ENCODE measurements at regions not wholly inside any gene's neighbourhood (a gene's known extent, or its start where the extent isn't known, plus 50 kb on each side); places are given as distances from the start of the nearest gene placed in this dataset.
A peak's percentile ranks its signal among the peaks of the same experiment; 100 is the strongest.

DNA sequence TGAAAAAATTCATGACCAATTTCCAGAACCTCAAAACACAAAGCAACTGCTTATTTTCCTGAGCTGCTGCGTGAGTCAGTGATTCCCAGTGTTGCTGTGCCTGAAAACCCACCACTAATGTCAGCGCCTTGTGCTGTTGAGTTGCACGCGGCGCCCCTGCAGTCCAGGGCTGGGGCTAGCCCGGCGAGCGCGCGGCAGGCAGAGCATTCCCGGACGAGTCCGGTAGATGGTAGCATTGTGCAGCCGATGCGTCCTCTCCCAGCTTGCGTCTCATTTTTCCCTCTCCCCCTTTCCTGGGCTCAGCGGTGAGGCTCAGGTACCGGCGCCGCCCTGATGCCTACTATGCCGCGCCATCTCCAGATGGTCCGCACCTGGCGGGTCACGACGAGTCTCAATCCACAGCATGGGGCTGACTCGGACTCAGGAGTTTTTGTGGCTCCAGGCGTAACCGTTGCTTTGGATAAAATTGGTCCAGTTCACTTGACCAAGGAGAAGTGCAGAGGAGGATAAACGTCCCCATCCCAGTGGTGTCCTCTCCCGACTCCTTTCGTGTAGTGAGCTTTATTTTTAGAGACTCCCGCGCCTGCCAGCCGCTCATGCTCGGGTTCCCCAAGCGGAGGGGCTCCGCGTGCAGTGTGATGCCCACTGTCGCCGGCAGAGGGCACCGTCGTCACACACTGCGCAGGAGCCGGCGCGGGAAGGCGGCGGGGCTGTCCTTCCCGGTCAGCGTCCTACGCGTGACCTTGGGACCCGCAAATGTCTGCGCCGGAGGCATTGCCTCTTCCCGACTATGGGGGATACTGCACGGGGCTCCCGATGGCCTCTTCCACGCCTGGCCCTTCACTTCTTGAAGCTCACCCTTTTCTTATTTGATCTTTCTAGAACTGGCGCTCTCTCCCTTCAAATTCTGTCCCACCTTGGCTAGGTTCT lies 53.6 kb upstream of the IGFBP7 start:
- 2 to 4% (median 3%) methylated on average over 53 to 61 of the region's 61 CpGs for WGBS, 5 donors
- Histone ChIP-seq H3K36me3 (no peaks in the 10 kb centered on the region), H3K4me3 (peak overlapping the region; percentile 38 to 74 (median 52)), H3K4me1 (peaks cover 3 to 15% (median 13%) of the 10 kb centered on the region in 6 donors), H3K27ac (peak overlapping the region in 6 of 8 donors; percentile 27 to 61 (median 46)), H3K27me3 (replicated peaks in 1 of 7) (peaks cover 0 to 21% (median 0%) of the 10 kb centered on the region in 7 donors), H3K9me3 (peaks cover 0 to 5% (median 0%) of the 10 kb centered on the region in 8 donors)
- intact Hi-C loops (cut with DNase I; ENCODE audit: low total_unique reads), result no loop called here
- TF ChIP-seq POLR2AphosphoS5 (IDR thresholded peaks at IDR 0.05) (peak in 2 of 3 donors; percentile 51 to 69), POLR2A (IDR thresholded peaks at IDR 0.05) (no peak)
- TF ChIP-seq, protein P1, sequence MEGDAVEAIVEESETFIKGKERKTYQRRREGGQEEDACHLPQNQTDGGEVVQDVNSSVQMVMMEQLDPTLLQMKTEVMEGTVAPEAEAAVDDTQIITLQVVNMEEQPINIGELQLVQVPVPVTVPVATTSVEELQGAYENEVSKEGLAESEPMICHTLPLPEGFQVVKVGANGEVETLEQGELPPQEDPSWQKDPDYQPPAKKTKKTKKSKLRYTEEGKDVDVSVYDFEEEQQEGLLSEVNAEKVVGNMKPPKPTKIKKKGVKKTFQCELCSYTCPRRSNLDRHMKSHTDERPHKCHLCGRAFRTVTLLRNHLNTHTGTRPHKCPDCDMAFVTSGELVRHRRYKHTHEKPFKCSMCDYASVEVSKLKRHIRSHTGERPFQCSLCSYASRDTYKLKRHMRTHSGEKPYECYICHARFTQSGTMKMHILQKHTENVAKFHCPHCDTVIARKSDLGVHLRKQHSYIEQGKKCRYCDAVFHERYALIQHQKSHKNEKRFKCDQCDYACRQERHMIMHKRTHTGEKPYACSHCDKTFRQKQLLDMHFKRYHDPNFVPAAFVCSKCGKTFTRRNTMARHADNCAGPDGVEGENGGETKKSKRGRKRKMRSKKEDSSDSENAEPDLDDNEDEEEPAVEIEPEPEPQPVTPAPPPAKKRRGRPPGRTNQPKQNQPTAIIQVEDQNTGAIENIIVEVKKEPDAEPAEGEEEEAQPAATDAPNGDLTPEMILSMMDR (IDR thresholded peaks at IDR 0.05 in 8 of 11, conservative IDR thresholded peaks at IDR 0.05 in 3 of 11), result peak; percentile 70 to 96 (median 91)
- DNase-seq, result peak; percentile 94

DNA sequence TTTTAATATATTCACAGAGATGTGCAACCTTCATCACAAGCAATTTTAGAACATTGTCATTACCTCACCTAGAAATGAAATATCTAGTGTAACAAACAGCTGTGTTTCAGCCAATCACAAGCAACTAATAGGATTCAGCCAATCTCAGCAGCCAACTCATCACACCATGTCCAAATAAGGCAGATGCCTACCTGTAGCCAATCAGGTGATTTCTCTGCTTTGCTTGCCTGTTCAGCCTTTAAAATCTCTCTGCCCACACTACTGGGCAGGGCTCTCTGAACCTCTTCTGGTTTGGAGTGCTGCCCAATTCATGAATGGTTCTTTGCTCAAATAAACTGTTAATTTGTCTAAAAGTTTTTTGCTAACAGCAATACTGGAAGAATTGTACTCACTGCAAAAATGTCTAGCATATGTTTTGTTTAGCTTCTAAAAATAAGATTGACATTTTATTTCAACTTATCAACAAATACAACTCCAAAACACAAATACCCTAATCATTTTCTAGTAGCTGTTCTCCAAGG lies 52.4 kb upstream of the IGFBP7 start:
- Histone ChIP-seq H3K9me3 (peaks cover 0 to 5% (median 0%) of the 10 kb centered on the region in 8 donors), H3K36me3 (no peaks in the 10 kb centered on the region), H3K4me1 (peaks cover 3 to 15% (median 13%) of the 10 kb centered on the region in 6 donors), H3K27ac (no peak overlapping the region), H3K4me3 (no peak overlapping the region), H3K27me3 (replicated peaks in 1 of 7) (peaks cover 0 to 21% (median 0%) of the 10 kb centered on the region in 7 donors)
- intact Hi-C loops (cut with DNase I; ENCODE audit: low total_unique reads), result no loop called here
- DNase-seq, result no peak
- no peak for TF ChIP-seq POLR2AphosphoS5 (IDR thresholded peaks at IDR 0.05)
- TF ChIP-seq, protein P1 (IDR thresholded peaks at IDR 0.05 in 8 of 11, conservative IDR thresholded peaks at IDR 0.05 in 3 of 11), result no peak
- no peak for TF ChIP-seq POLR2A (IDR thresholded peaks at IDR 0.05)

Small RNAs in the stretch of these regions (small RNA-seq; reads per million reads assigned to genes)
- gene SRIP1, result 0 reads per million in 4 donors

Data from spleen (tissue), 11 donors.